ENCODE measurements at regions not wholly inside any gene's neighbourhood (a gene's known extent, or its start where the extent isn't known, plus 50 kb on each side); places are given as distances from the start of the nearest gene placed in this dataset.

GRCh38 chr13:99436686-99437416 is 64.4 kb upstream of the TM9SF2 start:
- peak; percentile 56 for DNase-seq (ENCODE audit: low spot score)

GRCh38 chr13:99439048-99439447 is 62.2 kb upstream of the TM9SF2 start:
- no peak for DNase-seq (ENCODE audit: low spot score)

DNA sequence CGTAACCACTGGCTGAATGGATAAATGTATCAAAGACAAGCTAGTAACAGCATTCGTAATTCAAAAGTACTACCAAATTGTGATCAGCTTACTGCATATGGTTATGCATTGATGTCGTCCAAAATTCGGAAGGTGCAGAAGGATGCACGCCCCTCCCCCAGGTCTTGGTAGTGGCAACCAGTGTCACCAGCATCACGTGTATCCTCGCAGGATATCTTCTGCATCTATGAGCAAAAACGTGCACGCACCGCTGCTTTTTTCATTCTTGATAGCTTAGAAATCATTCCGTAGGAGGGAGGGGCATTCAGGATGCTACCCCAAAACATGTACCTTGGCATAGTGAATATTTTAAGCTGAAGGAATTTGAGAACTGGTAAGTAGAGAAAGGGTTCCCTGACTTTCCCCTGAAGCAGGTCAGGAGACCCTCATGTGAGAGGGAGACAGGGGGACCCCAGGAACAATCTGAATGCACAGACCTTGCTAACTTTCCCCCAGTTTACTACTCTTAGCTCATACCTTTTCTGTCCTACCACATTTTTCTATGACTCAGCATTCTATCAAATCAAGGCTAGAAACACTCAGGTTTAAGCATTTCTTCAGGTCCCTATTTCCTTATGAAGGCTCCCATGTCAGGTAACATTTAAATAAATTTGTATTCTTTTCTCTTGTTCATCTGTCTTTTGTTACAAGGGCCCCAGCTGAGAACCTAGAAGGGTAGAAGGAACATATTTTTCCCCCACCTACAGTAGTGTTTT is 61.2 kb upstream of the TM9SF2 start:
- no peak for DNase-seq (ENCODE audit: low spot score)

DNA sequence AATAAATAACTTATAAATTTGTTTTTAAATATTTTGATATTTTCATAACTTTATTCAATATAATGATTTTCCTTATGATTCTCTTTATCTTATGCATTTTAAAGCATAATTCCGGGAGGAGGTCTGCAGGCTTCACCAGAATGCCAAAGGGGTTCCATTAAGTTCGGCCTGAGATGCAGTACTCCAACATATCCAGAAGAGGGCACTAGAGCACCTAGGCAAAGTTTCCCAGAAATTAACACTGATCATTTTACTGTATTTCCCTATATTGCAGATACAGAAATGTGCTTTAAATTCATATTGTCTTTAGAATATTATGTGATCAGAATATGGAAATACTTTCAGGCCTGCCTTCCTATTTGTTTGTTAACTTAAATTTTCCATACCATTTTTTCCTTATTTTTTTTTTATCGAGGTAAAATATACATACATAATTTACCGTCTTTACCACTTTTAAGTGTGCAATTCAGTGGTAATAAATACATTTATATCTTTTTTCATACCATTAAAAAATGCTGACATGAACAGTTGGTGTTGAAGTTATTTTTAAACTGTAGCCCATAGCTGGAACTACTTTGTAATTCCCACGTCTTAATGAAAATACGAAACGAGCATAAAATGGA is 58.9 kb upstream of the TM9SF2 start:
- peak; percentile 42 for DNase-seq (ENCODE audit: low spot score)

GRCh38 chr13:99446242-99446641 is 55.0 kb upstream of the TM9SF2 start:
- DNase-seq (ENCODE audit: low spot score), result no peak

GRCh38 chr13:99448546-99448945 is 52.7 kb upstream of the TM9SF2 start:
- DNase-seq (ENCODE audit: low spot score), result no peak

- no peak for DNase-seq (ENCODE audit: low spot score)
Observed at GRCh38 chr13:99450416-99450815, 50.9 kb upstream of the TM9SF2 start.

All from COLO829 (cell line).